Endothelial cell of umbilical vein (primary cell): ENCODE measurements at regions not wholly inside any gene's neighbourhood (a gene's known extent, or its start where the extent isn't known, plus 50 kb on each side); places are given as distances from the start of the nearest gene placed in this dataset.

Experiments
- BruUV-seq: library from RNA; stranded (reverse); fragments of 400-500 nt; replicated peaks from 2 replicates; lab custom pipeline; 2021; lab: Mats Ljungman, UMichigan
- CTCF ChIA-PET: fragments of 300-600, 350-600 bp; sonication (Branson Sonifier 250); formaldehyde crosslinking; loops from one replicate; lab custom pipeline; 2021; ENCODE audit warnings: antibody characterized with exemption, inconsistent platforms; lab: Charles Lee
- POLR2A ChIA-PET: fragments of 300-600, 350-600 bp; sonication (Branson Sonifier 250); formaldehyde crosslinking; loops from one replicate; lab custom pipeline; 2021; ENCODE audit warnings: antibody characterized with exemption, inconsistent platforms; lab: Charles Lee
- DNase-seq: peaks from one replicate; pipeline ENCODE4 v3.0.0-alpha.2; 2011; ENCODE audit warnings: low read depth, low spot score
- FAIRE-seq: peaks from 2 replicates; lab custom pipeline; 2011; peaks lifted over from hg19 to GRCh38; lab: Jason Lieb, UNC
- H2AFZ ChIP-seq: 2 replicates; pipeline ENCODE4 v1.6.0; 2012; ENCODE audit warnings: low read depth, low read length, control low read depth, inconsistent platforms
- H3K27ac ChIP-seq: 2 replicates; pipeline ENCODE4 v1.5.1; 2011; ENCODE audit warnings: low read depth, mild to moderate bottlenecking, control low read depth, low read length, moderate library complexity; ENCODE audit not compliant: insufficient read depth
- H3K27me3 ChIP-seq, 2 experiments: 2 replicates each; pipeline versions ENCODE4 v1.6.0 to v1.6.1; 2011; ENCODE audit warnings: low read length in 2 of 2, mixed read lengths in 1 of 2; ENCODE audit not compliant: control insufficient read depth in 2 of 2, insufficient read depth in 2 of 2
- H3K36me3 ChIP-seq, 2 experiments: 2 replicates in 1 of 2; 3 replicates in 1 of 2; pipeline ENCODE4 v1.5.1; 2011; ENCODE audit warnings: low read length in 2 of 2, mild to moderate bottlenecking in 1 of 2, moderate library complexity in 1 of 2; ENCODE audit not compliant: control insufficient read depth in 2 of 2, insufficient read depth in 2 of 2; ENCODE audit errors: extremely low read depth in 1 of 2
- H3K4me1 ChIP-seq: 3 replicates; pipeline ENCODE4 v1.5.1; 2011; ENCODE audit warnings: mild to moderate bottlenecking, low read length; ENCODE audit not compliant: control insufficient read depth, insufficient read depth; ENCODE audit errors: extremely low read depth
- H3K4me2 ChIP-seq: 2 replicates; pipeline ENCODE4 v1.6.1; 2011; ENCODE audit warnings: low read length, control low read depth, mixed read lengths; ENCODE audit not compliant: insufficient read depth
- H3K4me3 ChIP-seq, 3 experiments: fragments of 200-600 bp in 1 of 3; sonication (generic), shearing (Covaris generic) in 1 of 3; replicated peaks in 1 of 3; 2 replicates each; pipeline ENCODE4 v1.5.1; 2011 to 2016; ENCODE audit warnings: control low read depth in 3 of 3, low read length in 3 of 3, mild to moderate bottlenecking in 2 of 3, inconsistent platforms in 1 of 3, low read depth in 1 of 3, moderate library complexity in 1 of 3; ENCODE audit not compliant: insufficient read depth in 1 of 3
- H3K79me2 ChIP-seq: 2 replicates; pipeline ENCODE4 v1.6.0; 2012; ENCODE audit warnings: low read length, inconsistent platforms; ENCODE audit not compliant: control insufficient read depth, insufficient read depth
- H3K9ac ChIP-seq: replicated peaks from 2 replicates; pipeline ENCODE3; 2011; ENCODE audit warnings: low read length, control low read depth; ENCODE audit not compliant: insufficient read depth; ENCODE audit errors: extremely low read depth
- H3K9me1 ChIP-seq: replicated peaks from 3 replicates; pipeline ENCODE4 v1.6.0; 2011; ENCODE audit warnings: mild to moderate bottlenecking, low read length; ENCODE audit not compliant: control insufficient read depth, insufficient read depth; ENCODE audit errors: extremely low read depth
- H3K9me3 ChIP-seq: replicated peaks from 2 replicates; pipeline ENCODE4 v1.5.1; 2012; ENCODE audit warnings: low read length, inconsistent platforms; ENCODE audit not compliant: control insufficient read depth, insufficient read depth
- H4K20me1 ChIP-seq: replicated peaks from 2 replicates; pipeline ENCODE3; 2011; ENCODE audit warnings: mild to moderate bottlenecking, low read length; ENCODE audit not compliant: control insufficient read depth, insufficient read depth; ENCODE audit errors: extremely low read depth
- CTCF ChIP-seq, 2 donors: IDR thresholded peaks; 1 replicate in 1 of 2; 2 replicates in 1 of 2; pipeline ENCODE4 v1.5.1; 2011; ENCODE audit warnings: low read length in 2 of 2, mild to moderate bottlenecking in 2 of 2, moderate library complexity in 2 of 2, control low read depth in 1 of 2, inconsistent platforms in 1 of 2, low read depth in 1 of 2; ENCODE audit not compliant: insufficient read depth in 1 of 2; ENCODE audit errors: extremely low read depth in 1 of 2
- EZH2 ChIP-seq: IDR thresholded peaks from 2 replicates; pipeline ENCODE4 v1.6.1; 2012; ENCODE audit warnings: borderline replicate concordance, low read depth, mild to moderate bottlenecking, moderate library complexity, low read length, inconsistent platforms; ENCODE audit not compliant: severe bottlenecking
- GATA2 ChIP-seq: IDR thresholded peaks from 2 replicates; pipeline ENCODE4 v1.7.0; 2011; ENCODE audit warnings: low read depth, mild to moderate bottlenecking, moderate library complexity, mixed read lengths, low read length; ENCODE audit not compliant: insufficient read length, insufficient read depth
- JUN ChIP-seq: IDR thresholded peaks from 2 replicates; pipeline ENCODE4 v1.6.1; 2011; ENCODE audit warnings: borderline replicate concordance, low read depth; ENCODE audit not compliant: insufficient read length, insufficient read depth
- MAX ChIP-seq: IDR thresholded peaks from 2 replicates; pipeline ENCODE4 v1.6.1; 2011; ENCODE audit not compliant: insufficient read depth, insufficient read length
- POLR2A ChIP-seq: IDR thresholded peaks from 2 replicates; pipeline ENCODE4 v1.6.1; 2012; ENCODE audit warnings: low read depth, mild to moderate bottlenecking, control low read depth, low read length
- POLR2AphosphoS5 ChIP-seq: IDR thresholded peaks from 2 replicates; pipeline ENCODE4 v1.6.1; 2012; ENCODE audit warnings: low read depth, mild to moderate bottlenecking, control low read depth, low read length, moderate library complexity; ENCODE audit not compliant: insufficient read depth
- dilution Hi-C: fragments of 300-500 bp; cut with MboI; formaldehyde crosslinking; loops from one replicate; pipeline ENCODE4 v1.15.0; 2019; ENCODE audit warnings: low sequenced_read_pairs; ENCODE audit not compliant: extremely low pct_ligation_motif_present
- intact Hi-C: fragments of 100-400 bp; cut with micrococcal nuclease; formaldehyde crosslinking; loops from one replicate; pipeline ENCODE4 v1.10.0; 2022

GRCh38 chr13:90382425-90382824 is 965.1 kb upstream of the MIR17HG start:
- Histone ChIP-seq H2AFZ (no peak overlapping the region), H3K9me1 (no peaks in the 10 kb centered on the region), H3K9ac (no peak overlapping the region), H3K27me3 (no peaks in the 10 kb centered on the region), H4K20me1 (no peaks in the 10 kb centered on the region), H3K36me3 (no peaks in the 10 kb centered on the region), H3K4me2 (no peak overlapping the region), H3K79me2 (no peaks in the 10 kb centered on the region), H3K4me1 (no peaks in the 10 kb centered on the region), H3K27ac (no peak overlapping the region), H3K4me3 (no peak overlapping the region), H3K9me3 (no peaks in the 10 kb centered on the region)
- ChIA-PET CTCF (no interaction called here), POLR2A (no interaction called here)
- peak; percentile 17 for TF ChIP-seq JUN
- no peak for TF ChIP-seq GATA2
- TF ChIP-seq POLR2A = no peak
- dilution Hi-C loops = no loop called here
- intact Hi-C loops = no loop called here
- DNase-seq (no peak), FAIRE-seq (no peak)
- BruUV-seq = no TSS peak

- ChIA-PET POLR2A (no interaction called here), CTCF (no interaction called here)
- DNase-seq (no peak), FAIRE-seq (no peak)
- Histone ChIP-seq H3K9me1 (no peaks in the 10 kb centered on the region), H3K79me2 (no peaks in the 10 kb centered on the region), H3K4me1 (no peaks in the 10 kb centered on the region), H2AFZ (no peak overlapping the region), H3K9ac (no peak overlapping the region), H3K27ac (no peak overlapping the region), H3K4me3 (no peak overlapping the region), H3K36me3 (no peaks in the 10 kb centered on the region), H4K20me1 (no peaks in the 10 kb centered on the region), H3K9me3 (no peaks in the 10 kb centered on the region), H3K27me3 (no peaks in the 10 kb centered on the region), H3K4me2 (no peak overlapping the region)
- TF ChIP-seq JUN = no peak
- TF ChIP-seq EZH2 = no peak
- no peak for TF ChIP-seq POLR2AphosphoS5
- TF ChIP-seq MAX = no peak
- TF ChIP-seq CTCF (IDR thresholded peaks at IDR 0.05; ENCODE audit: extremely low read depth in 1 of 2, insufficient read depth in 1 of 2, low read depth in 1 of 2, low read length in 2 of 2) = no peak
- no peak for TF ChIP-seq POLR2A
- dilution Hi-C loops (no loop called here), intact Hi-C loops (no loop called here)
- BruUV-seq = no TSS peak
Observed at GRCh38 chr13:90385781-90386489, 961.6 kb upstream of the MIR17HG start.
